Colon (tissue), 2 donors: ENCODE measurements at regions not wholly inside any gene's neighbourhood (a gene's known extent, or its start where the extent isn't known, plus 50 kb on each side); places are given as distances from the start of the nearest gene placed in this dataset.

Experiments used
- FAIRE-seq: peaks from 2 replicates; lab custom pipeline; 2012; peaks lifted over from hg19 to GRCh38; lab: Jason Lieb, UNC
- donor health status: control.
- donor health status: control.

DNA sequence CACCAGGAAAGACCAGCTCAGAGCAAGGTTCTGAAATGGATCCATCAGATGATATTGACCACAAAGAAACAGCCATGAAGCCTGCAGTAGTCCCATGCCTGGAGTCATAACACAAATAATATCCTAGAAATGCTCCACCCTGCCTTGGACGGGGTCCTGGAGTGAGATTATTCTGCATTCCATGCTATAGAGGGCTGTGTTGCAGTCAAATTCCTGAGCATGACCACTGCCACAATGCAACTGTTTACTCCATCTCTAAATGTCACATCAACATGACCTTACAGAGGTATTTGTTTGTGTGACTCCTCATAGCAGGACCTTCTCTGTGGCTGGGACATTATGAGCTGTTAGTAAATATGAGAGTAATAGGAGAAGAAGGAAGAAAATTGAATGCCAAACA, 257.5 kb upstream of the TCF21 start:
- FAIRE-seq = no peak

- no peak for FAIRE-seq
These were observed 256.7 kb upstream of the TCF21 start for GRCh38 chr6:133632206-133632605.

- FAIRE-seq = no peak
These were observed 256.0 kb upstream of the TCF21 start for GRCh38 chr6:133632906-133633305.

- FAIRE-seq = no peak
These were observed 254.4 kb upstream of the TCF21 start for GRCh38 chr6:133634474-133634873.

DNA sequence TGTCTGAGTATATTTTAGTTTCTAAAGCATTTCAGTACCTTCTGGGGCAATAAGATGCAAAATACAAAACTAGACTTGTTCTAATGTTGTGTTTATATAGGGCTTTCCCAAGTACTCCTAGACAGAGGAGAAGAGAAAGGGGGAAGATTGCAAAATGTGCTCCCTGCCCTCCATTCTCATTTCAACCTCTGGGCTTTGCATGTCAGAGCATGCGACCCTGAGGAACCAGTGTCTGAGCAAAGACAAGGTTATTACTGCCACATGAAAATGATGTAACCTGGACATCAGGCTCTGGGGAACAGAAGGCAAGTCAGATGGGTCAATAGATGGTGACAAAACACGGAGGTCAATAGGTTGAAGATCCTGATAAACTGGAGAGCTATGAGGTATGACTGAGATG, 253.5 kb upstream of the TCF21 start:
- no peak for FAIRE-seq

DNA sequence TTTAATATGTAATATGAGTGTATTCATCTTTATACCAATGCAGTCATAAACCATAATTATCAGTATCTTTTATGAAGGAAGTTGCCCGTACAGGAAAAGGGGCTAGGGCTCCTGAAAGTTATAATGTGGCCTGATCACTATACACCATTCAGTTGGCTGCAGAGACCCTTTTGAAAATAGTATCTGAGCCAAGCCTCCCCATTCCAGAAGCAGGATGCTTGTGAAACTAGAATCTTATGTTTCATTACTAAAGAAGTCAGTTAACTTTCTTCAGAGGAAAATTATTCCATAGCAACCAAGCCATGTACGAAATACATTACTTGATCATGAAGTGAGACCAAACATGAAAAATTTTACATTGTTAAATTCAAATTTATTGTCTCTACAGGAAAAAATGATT, 251.5 kb upstream of the TCF21 start:
- FAIRE-seq = no peak

DNA sequence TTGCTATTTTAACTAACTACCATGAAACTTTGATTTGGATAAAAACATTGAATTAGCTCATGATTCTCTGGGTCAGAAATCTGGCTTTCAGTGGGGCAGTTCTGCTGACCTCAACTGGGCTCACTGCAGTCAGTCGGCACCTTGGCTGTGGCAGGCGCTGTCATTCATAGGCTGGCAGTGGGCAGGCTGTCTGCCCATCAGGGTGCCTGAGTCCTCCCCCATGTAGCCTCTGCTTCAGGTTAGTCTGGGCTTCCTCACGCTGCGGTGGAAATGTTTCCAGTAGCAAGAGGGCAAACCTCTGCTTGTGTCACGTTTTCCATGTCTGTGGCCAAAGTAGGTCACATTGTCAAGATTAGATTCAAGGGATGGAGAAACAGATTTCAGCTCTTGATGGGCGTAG, 251.0 kb upstream of the TCF21 start:
- FAIRE-seq = no peak

DNA sequence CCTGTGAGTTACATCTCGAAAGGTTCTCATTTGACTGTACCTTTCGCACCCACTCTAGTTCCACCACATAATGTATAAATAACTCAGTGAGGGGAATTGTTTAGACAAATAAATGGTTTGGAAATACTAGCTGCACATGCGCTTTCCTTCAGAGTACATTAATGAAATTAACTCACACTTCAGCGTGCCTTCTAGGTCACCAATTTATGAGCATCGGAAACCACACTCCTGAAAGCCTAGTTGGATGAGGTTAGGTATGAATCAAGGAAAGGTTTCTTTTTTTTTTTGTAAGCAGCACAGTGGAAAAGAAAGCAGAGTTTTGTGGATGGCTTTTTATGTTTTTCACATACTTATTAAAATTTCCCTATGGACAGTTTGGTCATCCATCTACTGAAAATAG, 247.8 kb upstream of the TCF21 start:
- FAIRE-seq = no peak

GRCh38 chr6:133644548-133644891, 244.4 kb upstream of the TCF21 start:
- FAIRE-seq = no peak

DNA sequence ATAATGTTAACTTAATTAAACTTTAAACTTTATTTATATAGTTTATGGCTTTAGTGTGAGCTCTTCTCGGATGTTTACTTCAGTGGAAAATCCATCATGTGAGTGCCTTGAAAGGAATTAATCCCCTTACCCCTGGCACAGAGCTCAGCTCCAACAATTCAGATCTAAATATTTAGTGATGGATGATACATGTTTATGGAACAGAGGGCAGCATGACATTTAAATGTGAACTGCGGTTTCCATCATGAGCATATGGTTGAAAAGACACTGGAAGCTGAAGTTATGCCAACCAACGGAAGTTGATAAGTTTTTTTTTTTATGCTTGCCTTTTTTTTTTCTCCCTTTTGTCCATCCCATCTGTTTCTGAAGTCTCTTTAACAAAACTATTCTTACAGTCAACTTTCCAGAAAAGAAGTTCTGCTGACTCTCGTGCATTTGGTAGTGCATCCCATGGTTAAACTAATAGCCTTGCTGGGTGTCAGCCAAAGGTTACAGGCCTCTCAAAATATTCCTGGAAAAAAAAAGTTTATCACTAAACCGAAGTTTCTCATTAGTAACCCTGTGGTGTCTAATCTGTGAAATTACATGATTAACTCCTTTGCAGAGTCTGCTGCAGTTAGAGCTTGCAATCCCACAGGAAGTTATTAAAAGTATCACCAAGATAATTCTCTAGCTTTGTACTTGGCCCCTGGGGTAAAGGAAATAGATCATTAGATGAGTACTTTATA, 243.9 kb upstream of the TCF21 start:
- no peak for FAIRE-seq

DNA sequence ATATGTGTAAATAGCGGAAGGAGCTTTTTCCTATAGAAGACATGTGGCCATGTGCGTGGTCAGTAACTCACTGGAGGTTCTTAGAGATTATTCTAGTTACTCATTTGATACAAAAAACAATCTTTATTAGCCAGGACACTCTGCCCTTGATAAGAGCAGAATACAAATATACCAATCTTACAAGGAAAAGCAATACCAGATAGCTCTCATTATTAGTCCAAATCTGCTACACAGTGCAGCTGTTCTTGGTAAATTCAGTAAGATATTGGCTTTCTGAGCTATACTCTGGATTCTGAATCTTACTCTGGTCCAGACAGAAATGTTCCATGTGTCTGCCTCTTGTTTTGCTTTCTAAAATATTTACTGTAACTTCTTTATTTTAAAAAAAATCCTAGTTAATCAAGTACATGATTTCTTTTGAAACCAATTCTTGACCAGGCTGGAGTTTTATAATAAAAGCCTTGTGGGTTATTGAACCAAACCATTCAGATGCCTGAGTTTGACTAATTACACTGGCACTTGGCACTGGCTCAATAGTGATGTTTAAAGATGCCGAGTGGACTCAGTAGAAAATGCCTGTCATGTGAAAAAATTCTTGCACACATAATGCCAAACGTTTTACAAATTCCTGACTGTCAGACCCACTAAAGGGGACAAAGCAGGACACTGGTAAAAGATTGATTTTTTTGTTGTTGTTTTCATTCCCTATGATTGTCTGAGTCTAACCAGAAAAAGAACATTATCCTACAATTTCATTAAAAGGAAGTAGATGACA, 242.8 kb upstream of the TCF21 start:
- no peak for FAIRE-seq

GRCh38 chr6:133648581-133648980, 240.3 kb upstream of the TCF21 start:
- FAIRE-seq = no peak

DNA sequence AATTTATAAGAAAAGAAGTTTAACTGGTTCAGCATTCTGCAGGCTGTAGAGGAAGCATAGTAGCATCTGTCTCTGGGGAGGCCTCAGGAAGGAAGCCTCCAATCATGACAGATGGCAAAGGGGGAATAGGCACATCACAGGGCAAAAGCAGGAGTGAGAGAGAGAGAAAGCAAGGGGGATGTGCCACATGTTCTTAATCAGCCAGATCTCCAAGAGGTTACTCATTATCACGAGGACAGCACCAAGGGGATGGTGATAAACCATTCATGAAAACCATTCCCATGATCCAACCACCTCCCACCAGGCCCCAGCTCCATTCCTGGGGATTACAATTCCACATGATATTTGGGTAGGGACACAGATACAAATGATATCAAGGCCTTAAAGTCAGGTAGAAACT, 217.5 kb upstream of the TCF21 start:
- FAIRE-seq = no peak

GRCh38 chr6:133673056-133673455, 215.9 kb upstream of the TCF21 start:
- FAIRE-seq = no peak

GRCh38 chr6:133674661-133675060, 214.3 kb upstream of the TCF21 start:
- FAIRE-seq = no peak

DNA sequence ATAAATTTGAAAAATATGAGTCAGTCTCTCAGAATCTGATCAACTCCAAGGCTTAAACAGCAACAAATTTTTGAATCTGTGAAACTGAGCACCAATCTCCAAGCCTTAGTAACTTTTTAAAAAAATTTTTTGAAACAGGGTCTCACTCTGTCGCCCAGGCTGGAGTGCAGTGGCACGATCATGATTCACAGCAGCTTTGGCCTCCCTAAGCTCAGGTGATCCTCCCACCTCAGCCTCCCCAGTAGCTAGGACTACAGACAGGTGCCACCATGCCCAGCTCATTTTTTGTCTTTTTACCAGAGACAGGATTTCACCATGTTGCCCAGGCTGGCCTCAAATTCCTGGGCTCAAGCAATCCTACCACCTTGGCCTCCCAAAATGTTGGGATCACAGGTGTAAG, 207.9 kb upstream of the TCF21 start:
- FAIRE-seq = no peak

- FAIRE-seq = no peak
These were observed 207.0 kb upstream of the TCF21 start for GRCh38 chr6:133681891-133682290.

- FAIRE-seq = no peak
These were observed 206.2 kb upstream of the TCF21 start for GRCh38 chr6:133682506-133683307.

- no peak for FAIRE-seq
These were observed 205.7 kb upstream of the TCF21 start for GRCh38 chr6:133683308-133683580.

DNA sequence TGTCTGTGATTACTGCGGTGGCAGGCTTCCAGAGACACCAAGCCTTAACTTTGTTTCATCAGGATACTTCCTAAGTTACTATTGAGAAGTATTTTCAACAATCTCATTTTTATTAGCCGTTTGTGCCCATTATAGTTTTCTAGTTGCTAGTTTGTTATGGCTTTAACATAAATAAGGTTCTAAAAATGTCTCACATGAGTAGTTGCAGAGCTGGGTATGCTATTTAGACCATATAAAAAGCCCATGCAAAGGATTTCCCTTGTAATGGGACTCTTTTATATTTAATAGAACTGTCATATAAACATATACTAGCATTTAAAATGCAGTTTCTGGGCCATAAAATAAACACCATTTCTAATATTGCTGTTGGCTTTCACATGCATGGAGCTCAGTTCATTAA, 205.3 kb upstream of the TCF21 start:
- no peak for FAIRE-seq

- no peak for FAIRE-seq
These were observed 200.0 kb upstream of the TCF21 start for GRCh38 chr6:133688705-133689492.

GRCh38 chr6:133689863-133690262, 199.1 kb upstream of the TCF21 start:
- FAIRE-seq = no peak

DNA sequence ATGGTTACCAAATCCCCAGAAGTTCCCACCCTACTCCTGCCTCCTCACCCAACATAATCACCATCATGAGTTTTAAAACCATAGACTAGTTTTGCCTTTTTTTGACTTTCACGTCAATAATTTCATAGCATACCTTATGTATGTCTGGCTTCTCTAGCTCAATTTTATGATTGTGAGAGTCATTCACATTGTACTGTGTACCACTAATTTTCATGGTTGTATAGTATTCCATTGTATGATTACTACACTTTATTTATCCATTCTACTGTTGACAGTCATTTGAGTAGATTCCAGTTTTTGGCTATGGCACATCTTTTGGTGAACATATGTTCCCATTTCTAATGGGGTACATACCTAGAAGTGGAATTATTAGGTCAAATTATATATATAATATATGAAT, 195.3 kb upstream of the TCF21 start:
- FAIRE-seq = no peak
